Fibroblast of pulmonary artery (primary cell): ENCODE measurements at regions not wholly inside any gene's neighbourhood (a gene's known extent, or its start where the extent isn't known, plus 50 kb on each side); places are given as distances from the start of the nearest gene placed in this dataset.

Source experiments
- DNase-seq: peaks from one replicate; pipeline ENCODE4 v3.0.0-alpha.2; 2010; ENCODE audit warnings: low read depth
- H3K4me3 ChIP-seq: replicated peaks from 2 replicates; pipeline ENCODE4 v1.5.1; 2011; ENCODE audit warnings: low read depth, mild to moderate bottlenecking, control low read depth, low read length, moderate library complexity
- CTCF ChIP-seq: IDR thresholded peaks from 2 replicates; pipeline ENCODE4 v1.5.1; 2011; ENCODE audit warnings: mild to moderate bottlenecking, control low read depth, low read length, inconsistent platforms; ENCODE audit errors: missing control alignments

GRCh38 chr2:59594671-59595222 is 958.7 kb downstream of the BCL11A start:
- H3K4me3 ChIP-seq = no peak overlapping the region
- DNase-seq = no peak
- no peak for TF ChIP-seq CTCF

- H3K4me3 ChIP-seq = no peak overlapping the region
- TF ChIP-seq CTCF = no peak
- DNase-seq = no peak
Observed at GRCh38 chr2:59590798-59591197, 962.7 kb downstream of the BCL11A start.

GRCh38 chr2:59589881-59590280 is 963.6 kb downstream of the BCL11A start:
- no peak for TF ChIP-seq CTCF
- DNase-seq = no peak
- H3K4me3 ChIP-seq = no peak overlapping the region

- TF ChIP-seq CTCF = no peak
- DNase-seq = no peak
- no peak overlapping the region for H3K4me3 ChIP-seq
Observed at GRCh38 chr2:59588286-59588685, 965.2 kb downstream of the BCL11A start.

GRCh38 chr2:59586176-59586575 is 967.3 kb downstream of the BCL11A start:
- H3K4me3 ChIP-seq = no peak overlapping the region
- TF ChIP-seq CTCF = no peak
- DNase-seq = no peak

- H3K4me3 ChIP-seq = no peak overlapping the region
- TF ChIP-seq CTCF = no peak
- no peak for DNase-seq
Observed at GRCh38 chr2:59585655-59586054, 967.8 kb downstream of the BCL11A start.

- no peak for DNase-seq
- no peak overlapping the region for H3K4me3 ChIP-seq
- no peak for TF ChIP-seq CTCF
Observed at GRCh38 chr2:59584958-59585357, 968.5 kb downstream of the BCL11A start.
